Effector memory CD4-positive, alpha-beta T cell (primary cell): ENCODE measurements at regions not wholly inside any gene's neighbourhood (a gene's known extent, or its start where the extent isn't known, plus 50 kb on each side); places are given as distances from the start of the nearest gene placed in this dataset.
"Not testable (repeated sequence)": the region's sequence is repeated elsewhere in the genome, so short reads cannot be mapped to it uniquely, and the experiment has no call there.

Experiments used
- DNase-seq, 3 donors: peaks; one replicate each; pipeline ENCODE4 v3.0.0-alpha.2; 2020
- H3K27ac ChIP-seq: 2 replicates; pipeline ENCODE4 v1.7.0; 2013; ENCODE audit warnings: mild to moderate bottlenecking, low read length, moderate library complexity; ENCODE audit not compliant: insufficient read depth, poor library complexity, severe bottlenecking
- H3K27me3 ChIP-seq: replicated peaks from 2 replicates; pipeline ENCODE4 v1.7.0; 2013; ENCODE audit warnings: mild to moderate bottlenecking, low read length; ENCODE audit not compliant: insufficient read depth, control insufficient read depth, poor library complexity, severe bottlenecking
- H3K36me3 ChIP-seq: 2 replicates; pipeline ENCODE4 v1.7.0; 2013; ENCODE audit warnings: mild to moderate bottlenecking, low read length, moderate library complexity; ENCODE audit not compliant: control insufficient read depth, insufficient read depth
- H3K4me1 ChIP-seq: 2 replicates; pipeline ENCODE4 v1.7.0; 2013; ENCODE audit warnings: low read length, mild to moderate bottlenecking; ENCODE audit not compliant: control insufficient read depth, insufficient read depth, poor library complexity, severe bottlenecking
- H3K4me3 ChIP-seq: 2 replicates; pipeline ENCODE4 v1.7.0; 2013; ENCODE audit warnings: low read length, low read depth, mild to moderate bottlenecking; ENCODE audit not compliant: insufficient read depth, poor library complexity, severe bottlenecking
- H3K9me3 ChIP-seq: 2 replicates; pipeline ENCODE4 v1.7.0; 2013; ENCODE audit warnings: mild to moderate bottlenecking, low read length, moderate library complexity; ENCODE audit not compliant: control insufficient read depth

GRCh38 chr19:29154163-29154562 is 58.8 kb downstream of the UQCRFS1 start:
- no peaks in the 10 kb centered on the region for H3K36me3 ChIP-seq
- H3K9me3 ChIP-seq, result no peaks in the 10 kb centered on the region
- H3K27me3 ChIP-seq, result no peaks in the 10 kb centered on the region
- H3K4me1 ChIP-seq, result no peaks in the 10 kb centered on the region
- H3K4me3 ChIP-seq, result no peak overlapping the region
- no peak overlapping the region for H3K27ac ChIP-seq
- no peak for DNase-seq

GRCh38 chr19:29145756-29146155 is 67.2 kb downstream of the UQCRFS1 start:
- Histone ChIP-seq H3K27ac (no peak overlapping the region), H3K4me3 (no peak overlapping the region), H3K27me3 (no peaks in the 10 kb centered on the region), H3K36me3 (no peaks in the 10 kb centered on the region), H3K4me1 (no peaks in the 10 kb centered on the region), H3K9me3 (no peaks in the 10 kb centered on the region)
- DNase-seq, result no peak

- Histone ChIP-seq H3K36me3 (no peaks in the 10 kb centered on the region), H3K4me1 (no peaks in the 10 kb centered on the region), H3K9me3 (peaks cover 19% of the 10 kb centered on the region), H3K27me3 (no peaks in the 10 kb centered on the region), H3K4me3 (no peak overlapping the region), H3K27ac (no peak overlapping the region)
- no peak for DNase-seq
These were observed 69.8 kb downstream of the UQCRFS1 start for GRCh38 chr19:29143183-29143582.

- Histone ChIP-seq H3K36me3 (no peaks in the 10 kb centered on the region), H3K9me3 (peaks cover 19% of the 10 kb centered on the region), H3K27me3 (no peaks in the 10 kb centered on the region), H3K27ac (no peak overlapping the region), H3K4me1 (no peaks in the 10 kb centered on the region), H3K4me3 (no peak overlapping the region)
- no peak for DNase-seq
These were observed 73.7 kb downstream of the UQCRFS1 start for GRCh38 chr19:29139227-29139626.

- not testable (repeated sequence) for H3K4me3 ChIP-seq, DNase-seq, H3K27me3 ChIP-seq, H3K36me3 ChIP-seq, H3K27ac ChIP-seq, H3K4me1 ChIP-seq
- peaks cover 19% of the 10 kb centered on the region for H3K9me3 ChIP-seq
These were observed 74.7 kb downstream of the UQCRFS1 start for GRCh38 chr19:29138206-29138605.

- no peak overlapping the region for H3K4me3 ChIP-seq
- no peak for DNase-seq
- no peaks in the 10 kb centered on the region for H3K9me3 ChIP-seq
- no peak overlapping the region for H3K27ac ChIP-seq
- no peaks in the 10 kb centered on the region for H3K4me1 ChIP-seq
- no peaks in the 10 kb centered on the region for H3K36me3 ChIP-seq
- H3K27me3 ChIP-seq, result no peaks in the 10 kb centered on the region
These were observed 81.5 kb downstream of the UQCRFS1 start for GRCh38 chr19:29131456-29131855.

GRCh38 chr19:29129148-29129547 is 83.8 kb downstream of the UQCRFS1 start:
- H3K36me3 ChIP-seq, result no peaks in the 10 kb centered on the region
- no peaks in the 10 kb centered on the region for H3K9me3 ChIP-seq
- no peak overlapping the region for H3K4me3 ChIP-seq
- no peaks in the 10 kb centered on the region for H3K27me3 ChIP-seq
- no peaks in the 10 kb centered on the region for H3K4me1 ChIP-seq
- no peak overlapping the region for H3K27ac ChIP-seq
- no peak for DNase-seq

GRCh38 chr19:29128203-29128602 is 84.7 kb downstream of the UQCRFS1 start:
- no peaks in the 10 kb centered on the region for H3K27me3 ChIP-seq
- H3K4me1 ChIP-seq, result no peaks in the 10 kb centered on the region
- H3K4me3 ChIP-seq, result no peak overlapping the region
- no peak for DNase-seq
- no peak overlapping the region for H3K27ac ChIP-seq
- H3K9me3 ChIP-seq, result no peaks in the 10 kb centered on the region
- H3K36me3 ChIP-seq, result no peaks in the 10 kb centered on the region

- no peak overlapping the region for H3K27ac ChIP-seq
- H3K4me3 ChIP-seq, result no peak overlapping the region
- DNase-seq, result no peak
- H3K4me1 ChIP-seq, result no peaks in the 10 kb centered on the region
- H3K27me3 ChIP-seq, result no peaks in the 10 kb centered on the region
- H3K36me3 ChIP-seq, result no peaks in the 10 kb centered on the region
- no peaks in the 10 kb centered on the region for H3K9me3 ChIP-seq
These were observed 90.8 kb downstream of the UQCRFS1 start for GRCh38 chr19:29122185-29122584.

GRCh38 chr19:29121684-29122083 is 91.3 kb downstream of the UQCRFS1 start:
- Histone ChIP-seq H3K4me3 (no peak overlapping the region), H3K9me3 (no peaks in the 10 kb centered on the region), H3K4me1 (no peaks in the 10 kb centered on the region), H3K27me3 (no peaks in the 10 kb centered on the region), H3K36me3 (no peaks in the 10 kb centered on the region), H3K27ac (no peak overlapping the region)
- no peak for DNase-seq

GRCh38 chr19:29120466-29120865 is 92.5 kb downstream of the UQCRFS1 start:
- H3K9me3 ChIP-seq, result no peaks in the 10 kb centered on the region
- H3K27ac ChIP-seq, result no peak overlapping the region
- DNase-seq, result no peak
- no peak overlapping the region for H3K4me3 ChIP-seq
- no peaks in the 10 kb centered on the region for H3K27me3 ChIP-seq
- no peaks in the 10 kb centered on the region for H3K4me1 ChIP-seq
- no peaks in the 10 kb centered on the region for H3K36me3 ChIP-seq
